GM19324 (cell line): ENCODE measurements at regions not wholly inside any gene's neighbourhood (a gene's known extent, or its start where the extent isn't known, plus 50 kb on each side); places are given as distances from the start of the nearest gene placed in this dataset.

Experiments used
- ATAC-seq: cut with Tn5 transposase; IDR thresholded peaks from one replicate; pipeline ENCODE4 v1.9.1; 2021; ENCODE audit warnings: mild to moderate bottlenecking, moderate library complexity; ENCODE audit not compliant: unreplicated experiment, low FRiP score

DNA sequence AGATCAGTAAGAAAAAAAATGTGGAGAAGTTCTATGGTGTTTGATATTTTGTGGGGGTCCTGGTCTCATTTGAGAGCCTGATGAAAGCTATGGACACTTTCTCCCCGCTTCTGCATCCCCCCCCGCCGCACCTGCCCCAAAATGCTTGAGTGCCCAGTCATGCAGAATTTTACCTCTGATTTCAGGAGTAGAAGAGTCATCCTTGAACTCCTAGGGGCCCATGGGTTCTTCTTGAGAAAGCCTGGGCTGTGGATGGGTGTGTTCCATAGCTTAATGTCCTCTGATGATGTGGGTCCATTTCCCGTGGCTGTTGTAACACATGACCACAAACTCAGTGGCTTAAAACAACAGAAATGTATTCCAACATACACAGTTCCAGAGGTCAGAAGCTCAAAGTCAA lies 248.8 kb upstream of the PWP1 start:
- ATAC-seq: no peak

DNA sequence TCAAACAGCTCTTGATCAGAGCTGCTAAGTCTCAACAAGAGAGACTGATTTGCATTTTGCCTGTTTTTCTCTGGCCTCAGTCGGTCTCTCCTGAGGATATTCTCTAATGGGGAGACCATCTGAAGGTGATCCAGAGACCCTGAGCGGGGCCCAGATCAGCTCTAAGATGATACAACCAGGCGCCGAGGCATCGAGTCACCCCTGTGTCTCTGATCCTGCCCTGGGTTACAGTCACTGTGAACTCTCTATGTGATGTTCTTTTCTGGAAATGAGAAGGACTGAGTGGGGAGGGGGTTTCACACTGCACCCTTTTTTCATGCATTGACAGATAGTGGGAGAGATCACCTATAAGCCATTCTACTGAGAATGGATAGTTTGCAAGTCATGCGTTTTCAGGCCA lies 247.6 kb upstream of the PWP1 start:
- no peak for ATAC-seq

DNA sequence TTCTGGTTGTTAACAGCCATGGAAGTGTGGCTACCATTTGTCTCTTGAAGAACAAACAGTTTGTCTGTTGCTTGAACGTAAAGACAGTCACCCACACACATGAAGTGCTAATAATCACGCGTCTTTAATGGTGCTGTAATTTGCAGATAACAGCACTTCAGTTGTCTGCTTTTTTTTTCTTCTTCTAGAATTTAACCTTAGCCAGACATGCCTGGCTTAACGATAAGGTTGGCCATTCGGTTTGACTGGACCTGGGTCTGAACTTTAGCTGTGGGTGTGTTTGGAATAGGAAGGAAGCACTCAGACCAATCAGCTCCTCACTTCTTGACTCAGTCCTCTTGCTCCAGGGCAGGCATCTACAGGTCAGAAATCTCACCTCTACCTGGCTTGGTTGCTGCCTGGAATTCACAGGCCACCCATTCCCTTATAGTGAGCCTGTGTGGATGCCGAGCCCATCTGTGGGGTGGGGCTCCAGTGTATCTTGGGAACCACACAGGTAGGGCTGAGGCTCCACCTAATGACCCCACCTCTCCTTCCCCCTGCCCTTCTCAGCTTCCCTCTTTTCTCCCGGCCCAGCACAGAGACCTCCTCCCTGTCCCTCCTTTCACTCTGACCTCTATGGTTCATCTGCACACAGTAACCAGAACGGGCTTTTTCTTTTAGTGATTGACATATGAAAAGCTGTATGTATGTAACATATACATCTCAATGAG lies 246.4 kb upstream of the PWP1 start:
- ATAC-seq: no peak

- ATAC-seq: no peak
These were observed 245.0 kb upstream of the PWP1 start for GRCh38 chr12:107440606-107441005.

- ATAC-seq: no peak
These were observed 243.8 kb upstream of the PWP1 start for GRCh38 chr12:107441665-107442300.

DNA sequence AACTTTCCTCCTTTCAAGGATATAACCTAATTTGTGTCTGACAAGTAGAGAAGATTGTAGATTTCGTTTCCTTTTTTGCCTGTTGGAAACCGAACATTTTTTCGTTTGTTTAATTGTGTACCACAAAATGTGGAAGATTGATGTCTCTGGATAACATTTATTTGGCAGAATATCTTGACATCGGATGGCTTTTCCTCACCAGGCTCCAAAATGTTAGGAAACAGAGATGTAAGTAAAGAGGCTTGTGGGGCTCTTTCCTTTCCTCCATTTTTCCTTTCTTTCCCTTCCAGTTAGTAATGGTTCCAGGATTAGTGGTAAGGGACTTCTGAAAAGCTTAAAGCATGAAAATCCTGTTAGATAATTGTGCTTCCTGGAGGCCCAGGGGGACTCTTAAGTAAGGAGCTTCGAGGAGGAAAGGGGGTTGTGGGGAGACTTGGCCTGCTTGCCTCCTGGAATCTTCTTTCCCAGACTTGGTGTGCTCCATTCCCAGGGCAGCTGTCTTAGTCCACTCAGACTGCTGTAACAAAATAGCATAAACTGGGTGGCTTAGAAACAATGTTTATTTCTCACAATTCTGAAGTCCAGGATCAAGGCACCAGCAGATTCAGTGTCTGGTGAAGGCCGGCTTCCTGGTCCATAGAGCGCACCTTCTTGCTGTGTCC lies 243.1 kb upstream of the PWP1 start:
- no peak for ATAC-seq

- no peak for ATAC-seq
These were observed 242.1 kb upstream of the PWP1 start for GRCh38 chr12:107443320-107444090.

DNA sequence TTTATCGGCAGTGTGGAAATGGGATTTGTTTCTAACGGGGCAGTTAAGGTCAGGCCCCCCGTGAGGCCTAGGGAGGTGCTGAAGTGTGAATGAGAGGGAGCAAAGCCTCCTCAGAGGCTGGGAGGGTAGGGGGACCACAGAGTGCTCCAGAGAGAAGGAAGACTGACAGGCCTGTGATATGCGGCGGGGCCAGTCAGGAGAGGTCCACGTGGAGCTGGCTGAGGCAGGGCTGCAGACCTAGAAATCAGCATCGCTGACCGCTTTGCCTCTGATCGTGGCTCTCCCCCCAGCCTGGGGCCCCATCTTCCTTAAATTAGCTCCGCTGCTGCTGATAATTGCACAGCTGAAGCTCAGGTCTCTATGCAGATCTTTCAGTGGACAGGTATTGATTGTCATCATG lies 240.8 kb upstream of the PWP1 start:
- no peak for ATAC-seq

DNA sequence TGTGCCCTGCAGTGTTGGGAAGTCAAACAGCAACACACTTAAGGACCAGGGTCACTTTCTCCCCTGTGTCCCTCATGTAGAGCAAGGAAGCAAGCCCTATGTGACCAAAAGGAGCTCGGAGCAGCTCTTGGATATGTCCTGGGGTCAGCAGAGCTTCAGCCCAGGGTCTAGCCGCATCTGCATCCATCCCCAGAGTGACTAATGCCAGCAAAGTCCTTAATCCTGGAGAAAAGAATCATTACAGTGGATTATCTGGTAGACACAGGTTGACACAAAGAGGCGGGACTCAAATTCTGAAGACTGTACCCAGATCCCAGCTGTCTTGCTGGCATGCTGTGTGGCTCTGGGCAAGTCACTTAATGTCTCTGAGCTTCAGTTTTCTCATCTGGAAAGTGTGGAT lies 239.1 kb upstream of the PWP1 start:
- ATAC-seq: no peak

GRCh38 chr12:107447336-107447735 lies 238.3 kb upstream of the PWP1 start:
- ATAC-seq: no peak

GRCh38 chr12:107448198-107448597 lies 237.4 kb upstream of the PWP1 start:
- ATAC-seq: no peak

DNA sequence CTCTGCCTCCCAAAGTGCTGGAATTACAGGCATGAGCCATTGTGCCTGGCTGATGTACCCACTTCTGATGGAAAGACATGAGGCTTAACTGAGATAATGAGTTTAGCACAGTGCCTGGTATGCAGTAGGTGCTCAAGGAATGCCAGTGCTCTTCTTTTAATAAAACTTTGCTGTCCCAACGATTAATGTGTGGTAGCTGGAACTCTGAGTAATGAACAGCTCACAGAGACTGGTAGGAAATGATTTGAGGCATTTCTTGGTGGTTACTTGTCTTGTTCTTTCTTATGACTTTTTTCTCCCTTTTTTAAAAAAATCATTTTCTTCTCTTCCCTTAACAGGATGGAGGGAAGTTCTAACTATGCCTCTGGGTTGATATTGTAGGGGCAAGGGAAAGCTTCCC lies 235.7 kb upstream of the PWP1 start:
- no peak for ATAC-seq

GRCh38 chr12:107450541-107450940 lies 235.1 kb upstream of the PWP1 start:
- ATAC-seq: no peak

DNA sequence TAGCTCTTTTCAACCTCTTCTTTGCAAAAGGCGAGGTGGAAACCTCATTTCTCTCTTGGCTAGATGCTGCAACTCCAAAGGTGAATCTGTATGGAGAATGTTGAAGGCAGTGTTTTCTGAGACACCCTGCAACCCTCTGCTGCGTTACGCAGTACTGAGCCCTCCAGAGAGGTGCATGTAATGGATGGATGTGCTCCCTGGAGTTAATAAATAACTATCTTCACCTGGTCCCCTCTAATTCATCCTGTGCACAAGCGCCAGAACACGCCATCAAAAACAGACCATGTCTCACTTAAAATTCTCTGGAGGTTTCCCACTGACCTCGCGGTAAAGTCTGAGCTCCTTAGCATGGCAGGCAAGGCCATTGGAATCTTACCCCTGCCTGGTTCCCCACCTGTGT lies 234.4 kb upstream of the PWP1 start:
- no peak for ATAC-seq

DNA sequence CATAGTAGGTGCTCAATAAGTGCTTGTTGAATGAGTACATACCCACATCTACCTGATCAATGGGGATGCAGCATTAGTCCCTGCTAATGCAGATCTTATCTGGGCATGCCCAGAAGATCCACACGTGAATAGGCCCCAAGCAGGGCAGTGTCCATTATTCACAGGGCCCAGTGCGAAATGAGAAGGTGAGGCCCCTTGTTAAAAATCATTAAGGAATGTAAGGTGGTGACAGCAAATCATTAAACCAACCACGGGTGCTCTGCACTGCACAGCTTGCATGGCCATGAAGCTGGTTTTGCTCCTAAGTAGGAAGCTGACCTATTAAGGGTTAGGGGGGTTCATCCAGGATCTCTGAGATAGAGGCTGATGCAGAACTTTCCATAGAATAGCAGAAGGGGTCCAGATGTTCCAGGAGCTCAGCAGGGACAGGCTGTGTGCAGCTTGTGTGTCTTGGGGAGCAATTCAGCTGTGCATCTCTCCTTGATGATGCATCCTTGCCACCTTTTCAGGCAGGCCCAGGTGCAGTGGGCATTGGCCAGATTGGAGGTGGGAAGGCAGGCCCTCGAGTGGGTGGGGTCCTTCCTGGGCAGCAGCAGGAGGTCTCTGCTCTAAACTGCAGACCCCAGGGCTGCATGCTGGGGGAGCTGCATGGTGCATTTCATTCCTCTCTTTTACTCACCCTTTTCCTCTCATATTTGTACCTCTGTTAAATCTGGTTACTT lies 231.3 kb upstream of the PWP1 start:
- no peak for ATAC-seq

DNA sequence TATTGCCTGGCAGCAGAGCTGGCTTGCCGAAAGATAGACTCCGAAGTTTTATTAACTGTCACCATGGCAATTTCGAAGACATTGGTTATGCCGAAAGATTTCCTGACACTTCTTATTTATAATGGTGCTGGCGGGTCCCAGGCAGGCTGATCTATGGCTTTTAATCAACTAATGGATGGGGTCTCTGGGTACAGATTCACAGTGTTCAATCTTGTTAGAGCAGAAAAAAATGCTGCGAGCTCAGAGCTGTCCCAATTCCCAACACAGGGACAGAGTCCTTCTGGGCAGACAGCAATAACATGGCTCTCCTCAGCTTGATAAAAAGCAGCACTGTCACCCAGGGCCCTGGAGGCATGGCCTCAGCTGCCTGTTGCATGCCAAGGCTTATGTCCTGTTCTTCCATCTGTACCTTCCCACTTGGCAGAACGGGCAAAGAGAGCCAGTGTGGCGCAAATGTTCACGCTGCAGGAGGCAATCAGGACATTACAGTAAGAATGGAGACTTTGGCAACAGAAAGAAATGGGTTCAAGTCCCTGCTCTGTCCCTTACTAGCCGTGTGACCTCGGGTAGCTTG lies 228.2 kb upstream of the PWP1 start:
- no peak for ATAC-seq

DNA sequence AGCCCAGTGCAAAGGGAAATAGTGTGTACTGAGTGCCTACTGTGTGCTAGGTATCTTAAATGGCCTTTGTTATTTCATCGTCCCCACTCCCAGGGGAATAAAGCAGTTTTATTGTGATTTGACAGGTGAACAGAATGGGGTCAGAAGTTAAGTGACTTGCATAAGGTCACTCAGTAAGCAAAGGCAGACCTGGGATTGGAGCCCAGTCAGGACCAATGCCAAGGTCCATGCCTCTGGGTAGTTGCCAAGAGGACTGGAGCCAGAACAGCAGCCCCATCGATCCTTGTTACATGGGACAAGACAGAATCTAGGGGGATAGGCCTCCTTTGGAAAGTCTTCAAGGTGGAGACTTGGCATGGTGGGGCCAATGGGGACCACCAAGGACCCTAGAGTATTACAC lies 227.4 kb upstream of the PWP1 start:
- no peak for ATAC-seq

GRCh38 chr12:107458990-107459389 lies 226.6 kb upstream of the PWP1 start:
- no peak for ATAC-seq

DNA sequence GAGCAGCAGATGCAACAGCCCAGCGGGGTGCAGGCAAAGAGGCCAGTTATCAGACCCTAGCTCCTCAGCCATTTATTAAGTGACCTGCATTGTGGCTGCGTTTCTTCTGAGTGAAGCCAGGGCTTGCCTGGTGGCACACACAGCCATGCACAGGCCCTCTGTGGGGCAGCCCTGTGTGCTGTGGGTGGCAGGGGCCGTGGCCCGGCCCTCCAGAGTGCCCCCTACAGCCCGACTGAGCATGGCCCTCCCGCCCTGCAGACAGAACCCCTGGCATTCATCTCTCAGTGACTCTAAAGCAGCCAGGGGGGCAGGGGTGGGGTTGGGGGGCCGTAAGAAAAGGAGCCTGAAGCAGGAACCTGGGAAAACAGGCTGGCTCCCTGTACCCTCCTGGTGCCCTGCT lies 226.0 kb upstream of the PWP1 start:
- ATAC-seq: no peak
